IMR-90 (cell line): ENCODE measurements at regions not wholly inside any gene's neighbourhood (a gene's known extent, or its start where the extent isn't known, plus 50 kb on each side); places are given as distances from the start of the nearest gene placed in this dataset.

Source experiments
- ATAC-seq: fragments of 200-7000 bp; cut with Tn5 transposase; 2 replicates; pipeline ENCODE4 v1.9.1; 2020; ENCODE audit warnings: low read depth, mild to moderate bottlenecking, moderate library complexity
- BruUV-seq: library from RNA; stranded (reverse); fragments of 400-500 nt; replicated peaks from 2 replicates; lab custom pipeline; 2021; lab: Mats Ljungman, UMichigan
- CTCF ChIA-PET: fragments of 300-600 bp; formaldehyde crosslinking; extraction: SDS; loops from one replicate; lab custom pipeline; 2021; ENCODE audit warnings: antibody characterized with exemption; lab: Yijun Ruan, JAX
- POLR2A ChIA-PET: fragments of 300-600 bp; sonication (Branson Sonifier 250); formaldehyde crosslinking; loops from one replicate; lab custom pipeline; 2022; ENCODE audit warnings: antibody characterized with exemption; ENCODE audit not compliant: unreplicated experiment; lab: Charles Lee
- DNase-seq: peaks from one replicate; pipeline ENCODE4 v3.0.0; 2013
- H2AFZ ChIP-seq: replicated peaks from 2 replicates; pipeline ENCODE3; 2013; ENCODE audit warnings: low read length, mild to moderate bottlenecking; ENCODE audit not compliant: poor library complexity
- H2AK5ac ChIP-seq: 2 replicates; pipeline ENCODE4 v1.6.1; 2013; ENCODE audit warnings: low read depth, low read length, inconsistent platforms
- H2AK9ac ChIP-seq: replicated peaks from 2 replicates; pipeline ENCODE3; 2013; ENCODE audit warnings: mild to moderate bottlenecking, low read depth, low read length, moderate library complexity; ENCODE audit not compliant: poor library complexity
- H2BK120ac ChIP-seq: 2 replicates; pipeline ENCODE4 v1.6.1; 2013; ENCODE audit warnings: low read depth, low read length, inconsistent platforms
- H2BK15ac ChIP-seq: 3 replicates; pipeline ENCODE4 v1.6.1; 2013; ENCODE audit warnings: low read depth, low read length, inconsistent platforms
- H2BK20ac ChIP-seq: 2 replicates; pipeline ENCODE4 v1.6.1; 2013; ENCODE audit warnings: low read depth, mild to moderate bottlenecking, inconsistent platforms, low read length, moderate library complexity
- H2BK5ac ChIP-seq: 2 replicates; pipeline ENCODE4 v1.6.1; 2013; ENCODE audit warnings: mild to moderate bottlenecking, low read depth, low read length, inconsistent platforms; ENCODE audit not compliant: poor library complexity, severe bottlenecking
- H3K14ac ChIP-seq: replicated peaks from 2 replicates; pipeline ENCODE4 v1.6.1; 2013; ENCODE audit warnings: low read depth, low read length, inconsistent platforms
- H3K18ac ChIP-seq: 2 replicates; pipeline ENCODE4 v1.6.1; 2013; ENCODE audit warnings: low read depth, low read length, control low read depth
- H3K23ac ChIP-seq: 2 replicates; pipeline ENCODE4 v1.6.1; 2013; ENCODE audit warnings: low read depth, low read length, inconsistent platforms
- H3K27ac ChIP-seq: 2 replicates; pipeline ENCODE4 v1.5.1; 2013; ENCODE audit warnings: mild to moderate bottlenecking, control low read depth, low read length; ENCODE audit not compliant: insufficient read depth
- H3K27me3 ChIP-seq: 2 replicates; pipeline ENCODE4 v1.6.1; 2013; ENCODE audit warnings: low read length; ENCODE audit not compliant: control insufficient read depth, insufficient read depth
- H3K36me3 ChIP-seq: 2 replicates; pipeline ENCODE4 v1.6.1; 2013; ENCODE audit warnings: low read length, mixed read lengths; ENCODE audit not compliant: control insufficient read depth, insufficient read depth
- H3K4ac ChIP-seq: 2 replicates; pipeline ENCODE4 v1.6.1; 2013; ENCODE audit warnings: low read depth, low read length, inconsistent platforms
- H3K4me1 ChIP-seq: 2 replicates; pipeline ENCODE4 v1.6.1; 2013; ENCODE audit warnings: low read length, mixed read lengths; ENCODE audit not compliant: control insufficient read depth, insufficient read depth
- H3K4me2 ChIP-seq: 2 replicates; pipeline ENCODE4 v1.6.1; 2013; ENCODE audit warnings: low read depth, mild to moderate bottlenecking, control low read depth, low read length, moderate library complexity
- H3K4me3 ChIP-seq: 2 replicates; pipeline ENCODE4 v1.5.1; 2013; ENCODE audit warnings: low read depth, mild to moderate bottlenecking, control low read depth, low read length, moderate library complexity; ENCODE audit not compliant: insufficient read depth
- H3K56ac ChIP-seq: 2 replicates; pipeline ENCODE4 v1.6.1; 2013; ENCODE audit warnings: low read length, inconsistent platforms; ENCODE audit not compliant: insufficient read depth; ENCODE audit errors: extremely low read depth
- H3K79me1 ChIP-seq, 2 experiments: 2 replicates each; pipeline ENCODE4 v1.6.1; 2013; ENCODE audit warnings: low read length in 2 of 2, inconsistent platforms in 1 of 2, low read depth in 1 of 2
- H3K9ac ChIP-seq: 2 replicates; pipeline ENCODE4 v1.6.1; 2013; ENCODE audit warnings: low read depth, low read length, control low read depth
- H3K9me1 ChIP-seq: 2 replicates; pipeline ENCODE4 v1.6.1; 2013; ENCODE audit warnings: low read length, inconsistent platforms; ENCODE audit not compliant: insufficient read depth
- H3K9me3 ChIP-seq: 2 replicates; pipeline ENCODE4 v1.6.1; 2013; ENCODE audit warnings: low read length; ENCODE audit not compliant: control insufficient read depth, insufficient read depth
- H4K20me1 ChIP-seq: 2 replicates; pipeline ENCODE4 v1.6.1; 2013; ENCODE audit warnings: low read length, inconsistent platforms; ENCODE audit not compliant: insufficient read depth
- H4K5ac ChIP-seq: 2 replicates; pipeline ENCODE4 v1.6.1; 2013; ENCODE audit warnings: mild to moderate bottlenecking, low read depth, low read length, control low read depth
- H4K8ac ChIP-seq, 2 experiments: 2 replicates each; pipeline ENCODE4 v1.6.1; 2013; ENCODE audit warnings: low read depth in 2 of 2, low read length in 2 of 2, control low read depth in 1 of 2, inconsistent platforms in 1 of 2
- H4K91ac ChIP-seq: 2 replicates; pipeline ENCODE4 v1.6.1; 2013; ENCODE audit warnings: low read depth, low read length, inconsistent platforms; ENCODE audit not compliant: insufficient read depth
- CEBPB ChIP-seq: IDR thresholded peaks from 2 replicates; pipeline ENCODE4 v1.6.1; 2012; ENCODE audit warnings: low read depth, low read length, improper control_type of control experiment
- ELK1 ChIP-seq: fragments of 150-350 bp; IDR thresholded peaks from 2 replicates; pipeline ENCODE4 v1.6.1; 2016; ENCODE audit warnings: low read depth, mild to moderate bottlenecking, low read length, moderate library complexity, borderline replicate concordance
- MAZ ChIP-seq: IDR thresholded peaks from 2 replicates; pipeline ENCODE4 v1.6.1; 2012; ENCODE audit warnings: low read depth, mild to moderate bottlenecking, low read length, improper control_type of control experiment, moderate library complexity, borderline replicate concordance
- NFE2L2 ChIP-seq: fragments of 150-350 bp; IDR thresholded peaks from 2 replicates; pipeline ENCODE4 v1.6.1; 2016; ENCODE audit warnings: low read depth, mild to moderate bottlenecking, low read length
- WGBS, 2 experiments: methylation state at CpG; one replicate each; pipeline versions ENCODE4 v1.1.5 to v1.1.7; 2013; ENCODE audit warnings: missing lambda C conversion rate in 2 of 2; ENCODE audit not compliant: insufficient read length in 1 of 2; ENCODE audit errors: extremely low coverage in 2 of 2; 5-methylcytosine and 5-hydroxymethylcytosine counted together
- dilution Hi-C: fragments of 300-500 bp; cut with HindIII; formaldehyde crosslinking; loops from one replicate; pipeline ENCODE4 v1.14.3; 2018; ENCODE audit warnings: low sequenced_read_pairs; ENCODE audit not compliant: unreplicated experiment
- in situ Hi-C: fragments of 300-500 bp; cut with MboI; formaldehyde crosslinking; loops from 3 replicates; pipeline ENCODE4 v1.14.3; 2019; ENCODE audit warnings: low sequenced_read_pairs, inconsistent platforms, mixed read lengths
- intact Hi-C: fragments of 100-400 bp; cut with micrococcal nuclease; formaldehyde crosslinking; loops from 2 replicates; pipeline ENCODE4 v1.10.0; 2022

DNA sequence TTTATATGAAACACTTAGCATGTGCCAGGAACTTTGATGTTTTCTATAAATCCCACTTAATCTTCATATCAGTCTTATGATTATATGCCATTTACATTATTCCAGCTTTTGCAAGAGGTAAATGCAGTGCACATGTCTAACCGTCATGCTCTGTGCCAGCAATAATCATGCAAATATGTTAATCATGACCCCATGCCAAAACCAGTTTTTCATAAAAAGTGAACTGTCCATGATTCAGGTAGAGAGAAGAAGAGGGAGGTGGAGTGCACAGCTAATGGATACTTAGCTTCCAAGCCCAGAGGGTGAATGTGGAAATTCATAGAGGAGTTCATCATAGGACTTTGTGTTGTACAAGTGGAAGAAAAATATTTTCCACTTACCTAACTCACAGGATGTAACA is 458.4 kb downstream of the TBC1D4 start:
- in situ Hi-C loops = no loop called here
- Histone ChIP-seq H3K9ac (no peak overlapping the region), H3K9me1 (no peaks in the 10 kb centered on the region), H3K4me1 (no peaks in the 10 kb centered on the region), H4K91ac (no peak overlapping the region), H4K8ac (no peak overlapping the region), H2BK120ac (no peak overlapping the region), H2AK9ac (no peak overlapping the region), H3K27me3 (no peaks in the 10 kb centered on the region), H3K23ac (no peak overlapping the region), H2AFZ (no peak overlapping the region), H2BK20ac (no peak overlapping the region), H2BK15ac (no peak overlapping the region), H3K14ac (no peak overlapping the region), H3K36me3 (no peaks in the 10 kb centered on the region), H4K20me1 (no peaks in the 10 kb centered on the region), H3K4me2 (no peak overlapping the region), H3K79me1 (no peaks in the 10 kb centered on the region), H4K5ac (no peak overlapping the region), H3K4ac (no peak overlapping the region), H2BK5ac (no peak overlapping the region), H3K27ac (no peak overlapping the region), H3K18ac (no peak overlapping the region), H2AK5ac (no peak overlapping the region), H3K56ac (no peak overlapping the region), H3K9me3 (no peaks in the 10 kb centered on the region), H3K4me3 (no peak overlapping the region)
- CTCF ChIA-PET = no interaction called here
- DNase-seq (no peak), ATAC-seq (no peak)
- intact Hi-C loops = no loop called here
- WGBS, 2 experiments = no CpG with 5 or more reads among the region's 1 CpG
- dilution Hi-C loops = no loop called here
- TF ChIP-seq MAZ (no peak), CEBPB (no peak), NFE2L2 (no peak), ELK1 (no peak)
- BruUV-seq = no TSS peak
- POLR2A ChIA-PET = no interaction called here
